A673 (cell line): ENCODE measurements at regions not wholly inside any gene's neighbourhood (a gene's known extent, or its start where the extent isn't known, plus 50 kb on each side); places are given as distances from the start of the nearest gene placed in this dataset.

Experiments
- BruUV-seq: library from RNA; stranded (reverse); fragments of 400-500 nt; replicated peaks from 2 replicates; lab custom pipeline; 2021; lab: Mats Ljungman, UMichigan
- CTCF ChIA-PET: fragments of 300-600 bp; sonication (Branson Sonifier 250); formaldehyde crosslinking; loops from one replicate; lab custom pipeline; 2022; ENCODE audit warnings: antibody characterized with exemption; lab: Charles Lee
- POLR2A ChIA-PET: fragments of 300-600 bp; sonication (Branson Sonifier 250); formaldehyde crosslinking; loops from one replicate; lab custom pipeline; 2022; ENCODE audit warnings: antibody characterized with exemption; ENCODE audit not compliant: low non-redundant PET; lab: Charles Lee
- DNase-seq: peaks from one replicate; pipeline ENCODE4 v3.0.0-alpha.2; 2015; ENCODE audit warnings: low spot score
- H3K27ac ChIP-seq: fragments of 200-600 bp; sonication (generic); 2 replicates; pipeline ENCODE4 v1.5.1; 2016; ENCODE audit warnings: mixed run types, low read depth, mild to moderate bottlenecking, mixed read lengths, antibody characterized with exemption, low read length; ENCODE audit not compliant: poor library complexity, severe bottlenecking
- H3K27me3 ChIP-seq: fragments of 200-600 bp; sonication (generic); replicated peaks from 2 replicates; pipeline ENCODE4 v1.6.1; 2017; ENCODE audit warnings: mixed run types, low read depth, mild to moderate bottlenecking, mixed read lengths, antibody characterized with exemption, low read length; ENCODE audit not compliant: insufficient read depth, poor library complexity
- H3K36me3 ChIP-seq: fragments of 200-600 bp; sonication (generic); 2 replicates; pipeline ENCODE4 v1.6.1; 2016; ENCODE audit warnings: mixed run types, mild to moderate bottlenecking, mixed read lengths, antibody characterized with exemption, low read length; ENCODE audit not compliant: insufficient read depth, poor library complexity, severe bottlenecking
- H3K4me1 ChIP-seq: fragments of 200-600 bp; sonication (generic); 2 replicates; pipeline ENCODE4 v1.6.1; 2017; ENCODE audit warnings: mixed run types, mild to moderate bottlenecking, mixed read lengths, antibody characterized with exemption, low read length; ENCODE audit not compliant: insufficient read depth, poor library complexity, severe bottlenecking
- H3K4me3 ChIP-seq: fragments of 200-600 bp; sonication (generic); 2 replicates; pipeline ENCODE4 v1.5.1; 2016; ENCODE audit warnings: low read depth, mixed run types, mild to moderate bottlenecking, mixed read lengths, low read length; ENCODE audit not compliant: poor library complexity, severe bottlenecking
- H3K9me3 ChIP-seq: fragments of 200-600 bp; sonication (generic); 2 replicates; pipeline ENCODE4 v1.6.1; 2016; ENCODE audit warnings: mixed run types, low read depth, mild to moderate bottlenecking, mixed read lengths, antibody characterized with exemption, low read length; ENCODE audit not compliant: poor library complexity, severe bottlenecking
- EZH2 ChIP-seq: fragments of 200-600 bp; sonication (generic); IDR thresholded peaks from 2 replicates; pipeline ENCODE4 v1.6.1; 2017; ENCODE audit warnings: borderline replicate concordance, low read depth, mild to moderate bottlenecking, mixed read lengths, antibody characterized with exemption, low read length; ENCODE audit not compliant: poor library complexity, severe bottlenecking
- intact Hi-C: fragments of 100-400 bp; cut with micrococcal nuclease; formaldehyde crosslinking; loops from one replicate; pipeline ENCODE4 v1.10.0; 2022; ENCODE audit not compliant: unreplicated experiment
- TF ChIP-seq, protein P1 (sequence below): fragments of 300-800, 200-600 bp; sonication (generic); conservative IDR thresholded peaks from 2 replicates; pipeline ENCODE4 v1.5.1; 2017; ENCODE audit warnings: low read depth, mild to moderate bottlenecking, antibody characterized with exemption, low read length, moderate library complexity, mixed read lengths

DNA sequence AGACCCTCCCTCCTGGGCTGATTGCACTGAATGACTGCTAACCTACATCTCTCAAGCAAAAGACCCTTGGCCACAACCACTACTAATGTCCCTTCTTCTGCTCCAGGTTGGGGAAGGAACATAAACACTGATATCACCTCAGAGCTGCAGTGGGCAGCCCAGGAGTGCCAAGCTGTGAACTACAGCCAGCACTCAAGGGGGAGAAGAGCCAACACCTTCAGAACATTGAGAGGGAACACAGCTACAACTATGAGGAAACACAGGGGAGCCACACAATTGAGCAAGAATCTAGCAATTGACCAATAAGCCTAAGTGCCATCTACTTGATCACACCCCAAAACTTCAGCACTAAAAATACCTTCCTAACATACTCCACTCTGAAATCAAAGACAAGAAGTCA is 222.8 kb downstream of the SPATA18 start:
- Histone ChIP-seq H3K27ac (no peak overlapping the region), H3K4me1 (no peaks in the 10 kb centered on the region), H3K4me3 (no peak overlapping the region), H3K9me3 (no peaks in the 10 kb centered on the region), H3K36me3 (no peaks in the 10 kb centered on the region), H3K27me3 (no peaks in the 10 kb centered on the region)
- TF ChIP-seq EZH2, result no peak
- TF ChIP-seq, protein P1, sequence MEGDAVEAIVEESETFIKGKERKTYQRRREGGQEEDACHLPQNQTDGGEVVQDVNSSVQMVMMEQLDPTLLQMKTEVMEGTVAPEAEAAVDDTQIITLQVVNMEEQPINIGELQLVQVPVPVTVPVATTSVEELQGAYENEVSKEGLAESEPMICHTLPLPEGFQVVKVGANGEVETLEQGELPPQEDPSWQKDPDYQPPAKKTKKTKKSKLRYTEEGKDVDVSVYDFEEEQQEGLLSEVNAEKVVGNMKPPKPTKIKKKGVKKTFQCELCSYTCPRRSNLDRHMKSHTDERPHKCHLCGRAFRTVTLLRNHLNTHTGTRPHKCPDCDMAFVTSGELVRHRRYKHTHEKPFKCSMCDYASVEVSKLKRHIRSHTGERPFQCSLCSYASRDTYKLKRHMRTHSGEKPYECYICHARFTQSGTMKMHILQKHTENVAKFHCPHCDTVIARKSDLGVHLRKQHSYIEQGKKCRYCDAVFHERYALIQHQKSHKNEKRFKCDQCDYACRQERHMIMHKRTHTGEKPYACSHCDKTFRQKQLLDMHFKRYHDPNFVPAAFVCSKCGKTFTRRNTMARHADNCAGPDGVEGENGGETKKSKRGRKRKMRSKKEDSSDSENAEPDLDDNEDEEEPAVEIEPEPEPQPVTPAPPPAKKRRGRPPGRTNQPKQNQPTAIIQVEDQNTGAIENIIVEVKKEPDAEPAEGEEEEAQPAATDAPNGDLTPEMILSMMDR, result no peak
- ChIA-PET POLR2A (no interaction called here), CTCF (no interaction called here)
- no TSS peak for BruUV-seq
- intact Hi-C loops, result no loop called here
- no peak for DNase-seq

DNA sequence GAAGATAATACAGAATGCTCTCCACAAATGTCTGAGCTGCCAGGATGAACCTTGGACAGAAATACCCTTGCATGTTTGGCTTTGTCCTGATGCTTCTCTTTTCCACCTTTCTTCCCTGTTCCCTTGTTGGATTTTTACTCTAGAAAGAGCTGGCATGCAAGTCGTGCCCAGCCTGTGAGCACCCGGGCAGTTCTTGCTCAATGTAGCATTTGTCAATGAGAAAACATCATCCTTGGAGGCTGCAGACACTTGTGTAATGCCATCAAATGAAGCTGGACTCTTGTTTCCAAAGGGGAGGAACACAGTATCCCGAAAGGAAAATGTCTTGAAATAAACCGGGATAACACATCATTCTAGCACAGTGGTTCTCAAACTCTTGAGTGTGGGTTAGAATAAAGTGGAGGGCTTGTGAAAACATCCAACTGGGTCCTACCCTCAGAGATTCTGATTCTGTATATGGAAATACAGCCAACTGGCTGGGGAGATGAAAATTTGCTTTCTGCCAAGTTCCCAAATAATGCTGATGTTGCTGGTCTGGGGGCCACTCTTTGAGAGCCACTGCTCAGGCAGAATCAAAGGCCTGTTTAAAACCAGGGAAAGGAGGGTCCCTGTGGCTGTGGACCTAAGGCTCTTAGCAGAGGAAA is 237.2 kb downstream of the SPATA18 start:
- intact Hi-C loops, result no loop called here
- no peaks in the 10 kb centered on the region for H3K9me3 ChIP-seq
- H3K27ac ChIP-seq, result no peak overlapping the region
- no peaks in the 10 kb centered on the region for H3K36me3 ChIP-seq
- H3K27me3 ChIP-seq, result no peaks in the 10 kb centered on the region
- TF ChIP-seq, protein P1, result no peak
- no peak for TF ChIP-seq EZH2
- no TSS peak for BruUV-seq
- no peaks in the 10 kb centered on the region for H3K4me1 ChIP-seq
- no peak overlapping the region for H3K4me3 ChIP-seq
- ChIA-PET CTCF (no interaction called here), POLR2A (no interaction called here)
- DNase-seq, result no peak

DNA sequence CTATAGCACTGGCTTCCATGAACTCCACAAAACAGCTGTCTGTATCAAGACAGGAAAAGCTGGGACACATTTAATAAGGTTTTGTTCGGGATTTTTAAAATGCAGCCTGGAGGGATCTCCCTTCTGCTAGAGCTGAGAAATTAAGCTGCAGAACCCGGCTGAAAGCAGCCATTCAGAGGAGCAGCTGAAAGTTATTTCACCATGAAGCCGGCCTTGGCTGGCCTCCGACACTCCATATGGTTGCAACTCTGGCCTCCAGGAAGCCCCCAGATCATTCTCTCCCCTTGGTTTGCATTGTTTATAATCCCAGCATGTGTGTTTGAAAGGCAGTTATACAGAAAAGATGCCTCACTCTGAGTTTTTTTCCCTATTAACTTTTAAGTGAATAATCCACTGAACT is 239.4 kb downstream of the SPATA18 start:
- Histone ChIP-seq H3K4me1 (no peaks in the 10 kb centered on the region), H3K4me3 (no peak overlapping the region), H3K36me3 (no peaks in the 10 kb centered on the region), H3K9me3 (no peaks in the 10 kb centered on the region), H3K27me3 (no peaks in the 10 kb centered on the region), H3K27ac (no peak overlapping the region)
- POLR2A ChIA-PET, result no interaction called here
- TF ChIP-seq, protein P1, result no peak
- no peak for TF ChIP-seq EZH2
- no peak for DNase-seq
- CTCF ChIA-PET, result no interaction called here
- no TSS peak for BruUV-seq
- intact Hi-C loops, result no loop called here
